ENCODE measurements at regions not wholly inside any gene's neighbourhood (a gene's known extent, or its start where the extent isn't known, plus 50 kb on each side); places are given as distances from the start of the nearest gene placed in this dataset.

- DNase-seq = no peak
Observed at GRCh38 chr6:139443231-139444112, 69.0 kb upstream of the CITED2 start.

DNA sequence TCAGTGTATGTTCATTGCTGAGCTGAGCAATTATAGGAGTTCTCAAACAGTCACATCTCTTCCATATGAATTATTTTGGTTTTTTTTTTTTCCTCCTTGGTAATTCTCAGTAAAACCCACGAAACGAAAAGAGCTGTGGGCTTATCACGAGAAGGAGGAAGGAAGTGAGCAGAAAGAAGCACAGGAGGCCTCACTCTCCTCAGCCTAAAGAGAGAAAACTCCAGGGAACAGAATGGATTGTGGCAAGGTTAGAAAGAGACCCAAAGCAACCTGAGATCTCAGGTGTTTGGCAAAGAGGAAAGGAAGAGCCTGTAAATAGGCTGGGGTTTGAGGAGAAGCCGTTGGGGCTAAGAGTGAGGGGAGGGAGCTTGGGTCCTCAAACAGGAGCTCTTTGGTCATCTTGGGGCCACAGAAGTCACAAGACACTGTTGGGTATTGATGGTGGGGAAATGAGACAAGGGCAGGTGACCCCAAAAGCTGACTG lies 67.8 kb upstream of the CITED2 start:
- no peak for DNase-seq

GRCh38 chr6:139439349-139439748 lies 64.9 kb upstream of the CITED2 start:
- no peak for DNase-seq

- DNase-seq = no peak
Observed at GRCh38 chr6:139438775-139439174, 64.3 kb upstream of the CITED2 start.

DNA sequence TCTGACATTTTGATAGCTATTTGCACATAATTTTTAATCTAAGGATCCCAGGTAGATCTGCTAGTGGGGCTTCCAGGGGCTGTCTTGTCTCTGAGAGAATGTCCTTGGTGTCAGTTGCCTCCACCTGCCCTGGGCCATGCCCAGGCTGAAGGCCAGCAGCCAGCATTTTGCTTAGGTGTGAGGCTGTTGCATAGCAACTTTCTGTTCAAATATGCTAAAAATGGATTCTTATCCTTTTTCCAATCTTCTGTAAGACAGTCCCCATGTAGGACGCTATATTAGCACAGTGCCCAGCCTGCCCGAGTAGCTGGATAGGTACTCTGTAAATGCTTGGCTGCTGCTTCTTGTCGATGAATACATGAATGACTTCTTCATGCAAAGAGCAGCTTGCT lies 62.5 kb upstream of the CITED2 start:
- DNase-seq = no peak

DNA sequence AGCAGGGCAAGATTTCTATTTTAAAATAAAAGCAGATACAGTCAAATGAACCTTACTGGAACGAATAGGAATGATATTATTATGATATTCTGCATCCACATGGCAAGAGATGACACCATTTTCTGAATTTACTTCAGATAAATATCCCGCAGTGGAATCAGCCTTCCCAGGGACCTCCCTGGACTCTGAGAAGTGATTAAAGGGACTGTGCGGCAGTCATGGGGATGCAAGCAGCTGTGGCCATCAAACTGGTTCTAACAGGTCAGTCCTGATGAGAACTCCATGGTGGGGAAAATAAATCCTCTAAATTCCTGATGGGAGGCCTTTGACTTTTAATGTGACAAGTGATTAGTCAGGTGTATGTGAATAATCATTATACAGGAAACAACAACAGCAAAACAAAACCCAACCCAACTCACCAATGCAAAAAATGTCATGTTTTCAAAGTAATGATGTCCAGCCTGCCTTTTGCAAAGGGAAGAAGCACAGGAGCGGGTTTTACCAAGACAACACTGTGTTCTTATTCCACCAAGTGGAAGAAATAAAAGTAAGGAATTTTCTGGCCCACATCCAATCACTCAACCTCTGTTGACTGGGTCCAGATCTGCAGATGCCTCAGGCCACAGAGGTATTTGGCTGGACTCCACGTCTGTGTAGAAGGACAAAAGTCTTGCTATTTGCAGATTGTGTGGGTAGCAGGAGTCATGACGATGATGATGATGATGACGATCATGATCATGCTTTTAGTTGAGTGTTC lies 61.9 kb upstream of the CITED2 start:
- DNase-seq = no peak

- DNase-seq = no peak
Observed at GRCh38 chr6:139433631-139434419, 59.4 kb upstream of the CITED2 start.

- no peak for DNase-seq
Observed at GRCh38 chr6:139431602-139431956, 57.1 kb upstream of the CITED2 start.

DNA sequence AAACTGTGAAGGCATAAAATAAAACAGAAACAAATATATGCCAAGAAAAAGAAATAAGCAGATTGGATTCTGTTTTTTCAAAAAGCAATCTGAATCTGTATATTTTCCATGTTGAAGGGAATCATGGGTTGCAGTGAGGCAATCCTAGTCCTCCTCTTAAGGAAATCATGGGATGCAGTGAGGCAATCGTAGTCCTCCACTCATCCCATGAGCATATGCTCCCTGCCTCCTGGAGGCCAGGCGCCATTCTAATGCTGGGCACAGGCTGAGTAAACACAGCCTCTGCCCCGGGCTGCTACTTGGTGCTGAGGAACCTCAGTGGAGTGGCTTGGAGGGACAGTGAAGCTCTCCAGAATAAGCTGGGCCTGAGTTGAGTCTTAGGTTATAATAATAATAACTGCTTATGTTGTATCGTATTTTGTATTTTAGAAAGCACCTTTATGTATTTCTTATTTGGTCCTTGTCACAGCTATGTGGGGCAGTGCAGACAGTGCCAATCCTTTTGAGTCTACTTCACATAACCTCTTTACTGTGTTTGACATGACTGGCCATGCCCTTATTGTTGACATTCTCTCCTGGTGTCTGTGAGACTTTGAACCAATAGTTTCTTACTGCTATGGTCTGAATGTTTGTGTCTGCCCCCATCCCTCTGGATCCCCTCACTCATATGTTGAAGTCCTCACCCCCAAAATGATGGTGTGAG lies 56.6 kb upstream of the CITED2 start:
- DNase-seq = no peak

- DNase-seq = no peak
Observed at GRCh38 chr6:139429580-139430145, 55.2 kb upstream of the CITED2 start.

DNA sequence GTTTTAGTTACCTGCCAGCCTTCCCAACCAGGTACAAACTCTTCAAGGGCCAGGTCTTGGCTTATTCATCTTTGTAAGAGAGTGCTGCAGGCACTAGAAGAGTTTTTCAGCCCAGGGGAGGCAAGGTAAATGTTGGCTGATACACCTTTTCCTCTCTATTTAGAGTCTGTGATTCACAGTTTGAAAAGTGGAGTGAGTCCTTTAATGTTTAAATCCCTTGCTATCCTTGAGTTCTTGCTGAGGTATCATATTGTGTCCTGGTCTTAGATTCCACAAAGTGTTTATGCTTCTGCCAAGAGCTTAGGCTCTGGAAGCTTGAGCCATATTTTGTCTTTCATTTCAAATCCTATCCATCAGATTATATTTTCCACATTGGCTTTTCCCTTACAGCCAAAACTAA lies 52.8 kb upstream of the CITED2 start:
- no peak for DNase-seq

DNA sequence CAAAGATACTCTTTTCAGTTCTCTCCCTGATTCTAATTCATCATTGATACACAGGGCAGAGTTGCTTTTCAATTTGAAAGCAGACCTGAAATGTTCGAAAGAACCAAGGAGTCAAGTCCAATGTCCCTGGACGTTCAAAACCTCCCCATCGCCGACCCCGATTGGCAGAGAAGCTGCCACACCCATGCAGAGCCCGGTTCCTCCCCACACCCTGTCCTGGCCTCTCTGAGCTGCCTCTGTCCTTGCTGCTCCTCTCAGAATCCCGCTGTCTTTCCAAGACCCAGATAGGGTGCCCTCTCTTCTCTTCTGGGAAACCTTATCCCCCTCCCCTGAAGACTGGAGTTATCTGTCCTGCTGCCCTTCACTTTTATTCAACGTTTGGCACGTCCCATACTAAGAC lies 52.3 kb upstream of the CITED2 start:
- DNase-seq = no peak

DNA sequence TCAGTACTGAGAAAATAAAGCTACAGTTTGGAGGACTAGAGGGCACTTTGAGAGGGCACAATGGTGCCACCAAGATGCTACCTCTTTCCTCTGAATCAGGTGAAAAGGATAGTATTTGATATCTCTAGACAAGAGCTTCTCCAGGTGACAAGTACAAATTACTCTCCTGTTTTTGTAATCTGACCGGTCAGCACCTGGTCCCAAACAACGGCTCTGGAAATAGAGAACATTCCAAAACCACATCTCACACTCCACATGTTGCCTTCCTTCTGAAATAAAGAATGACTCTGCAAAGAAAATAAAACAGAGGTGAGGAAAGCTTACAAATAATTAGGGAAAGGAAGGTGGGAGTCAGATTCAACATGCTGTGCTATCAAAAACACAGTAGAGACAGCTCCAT lies 51.3 kb upstream of the CITED2 start:
- no peak for DNase-seq

GRCh38 chr6:139423971-139424667 lies 49.7 kb upstream of the CITED2 start:
- DNase-seq = no peak

Measured in NCI-H2029 treated with DMSO at 0.1 percent for 48 hours (cell line).